Fibroblast of skin of left quadriceps (primary cell): ENCODE measurements at regions not wholly inside any gene's neighbourhood (a gene's known extent, or its start where the extent isn't known, plus 50 kb on each side); places are given as distances from the start of the nearest gene placed in this dataset.
A peak's percentile ranks its signal among the peaks of the same experiment; 100 is the strongest.
"Not testable (repeated sequence)": the region's sequence is repeated elsewhere in the genome, so short reads cannot be mapped to it uniquely, and the experiment has no call there.

Source experiments
- DNase-seq, 2 experiments: peaks; one replicate each; pipeline ENCODE4 v3.0.0-alpha.2; 2013; ENCODE audit warnings: low read depth in 2 of 2

GRCh38 chr21:18550361-18550760, 146.8 kb upstream of the TMPRSS15 start:
- no peak for DNase-seq

DNA sequence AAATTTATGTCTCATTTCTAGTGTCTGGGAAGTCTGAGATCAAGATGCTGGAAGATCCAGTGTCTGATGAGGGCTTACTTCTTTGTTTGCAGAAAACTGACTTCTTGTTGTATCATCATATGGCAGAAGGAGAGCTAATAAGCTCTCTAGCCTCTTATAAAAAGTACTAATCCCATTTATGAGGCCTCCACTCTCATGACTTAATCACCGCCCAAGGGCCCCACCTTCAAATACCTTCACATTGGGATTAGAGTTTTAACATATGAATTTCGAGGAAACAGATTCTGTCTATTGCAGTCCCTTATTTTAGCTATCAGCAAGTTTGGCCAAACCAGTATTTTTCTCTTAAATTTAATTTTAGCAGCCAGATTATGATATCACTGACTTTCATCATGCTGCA, 150.2 kb upstream of the TMPRSS15 start:
- DNase-seq = no peak

DNA sequence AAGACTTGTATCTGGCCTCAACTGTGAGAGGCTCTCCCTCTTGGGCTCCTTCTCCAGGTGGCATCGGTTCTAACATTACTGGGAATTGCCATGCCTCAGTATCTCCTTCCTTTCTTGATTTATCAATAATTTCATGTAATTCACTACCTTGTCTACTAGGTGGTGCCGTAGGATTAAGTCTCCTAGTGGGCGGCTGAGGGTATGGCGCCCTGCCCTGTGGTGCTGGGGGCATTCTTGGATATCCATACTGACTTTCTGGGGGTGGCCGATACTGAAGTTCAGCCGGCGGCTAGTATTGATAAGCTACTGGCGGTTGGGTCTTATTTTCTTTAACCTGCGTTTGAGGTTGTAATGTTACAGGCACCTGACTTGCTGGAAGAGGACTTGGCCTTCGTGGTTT, 164.2 kb upstream of the TMPRSS15 start:
- not testable (repeated sequence) for DNase-seq

GRCh38 chr21:18588001-18588662, 184.5 kb upstream of the TMPRSS15 start:
- DNase-seq = no peak

DNA sequence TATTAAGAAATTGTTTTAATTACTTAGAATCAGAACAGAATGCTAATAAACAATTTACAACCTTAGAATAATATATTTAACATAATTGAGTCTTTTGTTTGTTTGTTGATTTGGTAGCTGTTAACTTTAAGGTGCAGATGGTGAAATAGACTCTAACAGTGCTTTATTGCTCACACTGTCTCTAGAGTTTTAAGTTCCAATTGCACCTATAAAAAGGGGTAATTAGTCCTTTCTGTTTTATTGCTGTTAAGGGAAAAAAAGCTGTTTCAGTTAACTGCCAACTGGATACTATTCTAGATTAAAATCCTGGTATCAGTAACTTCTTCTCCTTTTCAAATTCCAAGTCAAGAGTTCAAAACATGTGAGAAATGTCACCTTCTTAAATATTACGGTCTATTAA, 197.6 kb upstream of the TMPRSS15 start:
- no peak for DNase-seq

- no peak for DNase-seq
Measured at GRCh38 chr21:18602711-18603110, 199.1 kb upstream of the TMPRSS15 start.

- DNase-seq = no peak
Measured at GRCh38 chr21:18603261-18603660, 199.7 kb upstream of the TMPRSS15 start.

- DNase-seq = no peak
Measured at GRCh38 chr21:18603980-18604379, 200.4 kb upstream of the TMPRSS15 start.

DNA sequence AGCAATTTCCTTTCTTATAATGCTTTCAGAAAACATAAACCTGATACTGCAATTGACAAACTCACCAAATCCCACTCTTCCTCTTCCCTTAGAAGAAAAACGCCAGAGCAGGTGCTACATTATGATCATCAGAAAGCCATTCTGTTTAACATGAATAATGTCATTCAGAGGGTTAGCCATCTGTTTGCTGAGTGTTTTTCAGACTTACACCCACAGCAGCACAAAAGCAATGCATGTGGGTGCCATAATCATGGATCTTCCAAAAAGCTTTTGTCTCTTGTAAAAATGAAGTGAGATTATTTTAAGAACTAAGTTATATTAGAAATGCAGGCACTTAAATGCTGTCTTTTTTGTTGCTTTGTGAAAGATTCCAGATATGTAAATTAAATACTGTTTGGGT, 204.6 kb upstream of the TMPRSS15 start:
- no peak for DNase-seq

- no peak for DNase-seq
Measured at GRCh38 chr21:18614303-18614702, 210.7 kb upstream of the TMPRSS15 start.

GRCh38 chr21:18617291-18617690, 213.7 kb upstream of the TMPRSS15 start:
- no peak for DNase-seq

DNA sequence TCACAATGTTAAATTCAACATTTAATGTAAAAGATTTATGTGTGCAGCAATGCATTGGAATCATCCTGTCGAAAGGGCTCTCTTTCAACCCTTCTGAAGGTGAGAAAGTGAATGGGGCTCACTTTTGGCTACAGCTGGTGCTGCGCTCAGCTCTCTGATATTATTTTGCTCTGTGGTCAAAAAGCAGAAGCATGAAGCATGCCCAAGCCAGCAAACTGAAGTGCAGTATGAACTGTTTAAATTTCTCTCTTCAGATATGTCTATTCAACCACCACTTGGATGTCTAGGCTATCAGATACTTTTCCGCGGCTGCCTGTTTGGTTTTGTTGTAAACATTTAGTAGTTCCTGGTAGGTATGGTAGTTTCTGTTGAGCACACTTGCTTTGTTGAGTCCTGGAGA, 216.9 kb upstream of the TMPRSS15 start:
- no peak for DNase-seq

DNA sequence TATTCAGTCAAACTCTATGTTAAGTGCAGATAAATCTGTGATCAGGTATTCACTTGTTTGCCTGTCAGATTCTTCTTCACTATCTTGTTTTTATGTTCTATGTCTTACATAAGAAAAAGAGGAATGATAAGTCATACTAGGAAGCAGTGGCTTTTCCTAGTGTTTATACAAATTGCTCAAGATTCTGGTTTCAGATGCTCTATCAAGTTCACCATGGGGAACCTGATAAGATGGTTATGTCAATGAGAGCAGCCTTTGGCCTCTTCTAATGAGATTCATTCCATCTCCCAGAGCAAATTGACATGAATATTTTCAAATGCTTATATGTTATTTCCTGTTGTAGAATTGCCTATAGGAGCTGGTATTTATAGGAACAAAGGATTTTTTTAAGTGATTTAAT, 218.8 kb upstream of the TMPRSS15 start:
- no peak for DNase-seq

DNA sequence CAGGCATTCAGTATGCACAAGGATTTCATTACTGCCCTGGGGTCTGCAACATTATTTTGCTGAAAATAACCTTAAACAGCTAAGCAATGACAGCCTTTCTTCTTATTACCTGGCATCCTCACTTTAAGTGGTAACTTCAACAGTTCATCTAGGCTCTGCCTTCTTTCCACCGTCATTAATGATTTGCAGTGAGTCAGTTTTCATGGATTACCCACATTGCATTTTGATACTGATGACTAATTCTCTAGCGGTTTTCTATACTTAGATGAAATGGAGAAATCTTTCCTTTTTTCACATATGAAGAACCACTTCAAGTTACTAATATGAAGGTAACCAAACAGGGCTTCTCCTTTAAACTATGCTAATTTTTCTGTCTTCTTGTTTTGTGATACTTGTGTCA, 226.9 kb upstream of the TMPRSS15 start:
- peak; percentile 10 for DNase-seq

DNA sequence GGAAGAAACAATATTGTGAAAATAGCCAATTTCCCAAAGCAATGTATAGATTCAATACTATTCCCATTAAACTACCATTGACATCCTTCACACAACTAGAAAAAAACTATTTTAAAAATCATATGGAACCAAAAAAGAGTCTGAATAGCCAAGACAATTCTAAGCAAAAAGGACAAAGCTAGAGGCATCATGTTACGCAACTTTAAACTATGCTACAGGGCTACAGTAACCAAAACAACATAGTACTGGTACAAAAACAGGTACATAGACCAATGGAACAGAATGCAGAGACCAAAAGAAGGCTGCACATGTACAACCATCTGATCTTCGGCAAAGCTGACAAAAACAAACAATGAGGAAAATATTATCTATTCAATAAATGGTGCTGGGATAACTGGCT, 233.3 kb upstream of the TMPRSS15 start:
- no peak for DNase-seq

- no peak for DNase-seq
Measured at GRCh38 chr21:18646116-18646515, 242.5 kb upstream of the TMPRSS15 start.

GRCh38 chr21:18655931-18656330, 252.3 kb upstream of the TMPRSS15 start:
- no peak for DNase-seq

GRCh38 chr21:18661842-18662241, 258.3 kb upstream of the TMPRSS15 start:
- DNase-seq = no peak

DNA sequence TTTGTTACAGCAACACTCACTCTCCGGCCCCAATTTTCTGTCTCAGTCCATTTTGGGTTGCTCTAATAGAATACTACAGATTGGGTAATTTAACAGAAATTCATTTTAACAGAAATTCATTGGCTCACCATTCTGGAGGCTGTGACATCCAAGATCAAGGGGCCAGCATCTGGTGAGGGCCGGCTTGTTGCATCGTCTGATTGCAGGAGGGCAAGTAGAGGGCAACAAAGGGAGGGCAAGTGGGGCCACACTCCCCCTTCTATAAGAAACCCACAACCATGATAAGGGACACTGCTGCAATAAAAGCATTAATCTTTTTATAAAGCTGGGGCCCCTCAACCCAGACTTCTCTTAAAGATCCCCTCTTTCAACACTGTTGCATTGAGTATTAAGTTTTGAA, 260.1 kb upstream of the TMPRSS15 start:
- no peak for DNase-seq

DNA sequence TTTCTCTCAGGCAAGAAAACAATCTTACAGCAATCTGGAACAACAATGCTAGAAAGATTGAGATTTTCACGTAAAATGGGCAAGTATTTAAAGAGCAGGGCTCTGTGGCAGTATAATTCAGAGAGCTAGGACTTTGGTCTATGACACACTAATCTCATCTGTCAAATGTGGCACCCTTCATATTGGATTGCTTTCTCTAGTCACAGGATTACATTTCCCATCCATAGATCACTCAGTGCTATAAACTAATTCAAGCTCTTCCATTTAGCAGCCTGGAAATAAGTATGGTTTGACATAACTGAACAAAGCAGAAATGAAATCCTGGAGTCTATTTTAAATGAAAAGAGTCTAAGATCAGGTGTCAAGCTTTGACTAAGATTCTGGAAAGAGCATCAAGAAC, 263.1 kb upstream of the TMPRSS15 start:
- DNase-seq = no peak

GRCh38 chr21:18673789-18674188, 270.2 kb upstream of the TMPRSS15 start:
- DNase-seq = no peak

DNA sequence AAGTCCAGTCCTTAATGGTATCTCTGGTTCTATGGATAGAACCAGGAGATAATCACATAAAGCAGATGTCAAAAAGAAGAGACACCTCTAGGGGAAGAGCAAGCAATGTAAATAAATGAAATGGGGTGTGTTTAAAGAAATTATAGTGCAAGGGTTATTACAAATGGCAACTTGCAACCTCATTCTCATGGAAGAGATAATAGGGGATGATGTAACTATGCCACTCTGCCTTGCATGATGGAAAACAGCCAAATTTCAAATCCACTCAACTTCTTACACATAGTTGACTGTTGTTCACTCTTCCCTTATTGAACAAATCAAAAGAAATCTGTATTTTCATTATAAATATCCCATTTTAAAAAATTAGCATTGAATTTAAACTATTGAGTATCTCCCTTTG, 274.0 kb upstream of the TMPRSS15 start:
- DNase-seq = no peak

DNA sequence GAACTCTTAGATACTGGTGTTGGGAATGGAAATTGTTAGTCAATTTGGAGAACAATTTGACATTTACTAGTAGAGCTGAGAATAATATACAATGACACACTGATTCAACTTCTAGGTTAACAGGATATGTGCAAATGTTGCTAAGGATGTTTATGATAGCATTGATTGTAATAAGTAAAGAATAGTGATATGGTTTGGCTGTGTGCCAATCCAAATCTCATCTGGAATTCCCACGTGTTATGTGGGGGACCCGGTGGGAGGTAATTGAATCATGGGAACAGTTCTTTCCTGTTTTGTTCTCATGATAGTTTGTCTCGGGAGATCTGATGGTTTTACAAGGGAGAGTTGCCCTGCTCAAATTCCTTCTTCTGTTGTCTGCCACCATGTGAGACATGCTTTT, 302.4 kb upstream of the TMPRSS15 start:
- DNase-seq = no peak

- DNase-seq = no peak
Measured at GRCh38 chr21:18711662-18712061, 308.1 kb upstream of the TMPRSS15 start.
